NCI-H146 (cell line): ENCODE measurements at regions not wholly inside any gene's neighbourhood (a gene's known extent, or its start where the extent isn't known, plus 50 kb on each side); places are given as distances from the start of the nearest gene placed in this dataset.

Source experiments
- DNase-seq: peaks from one replicate; lab custom pipeline; 2025; lab: John Stamatoyannopoulos, UW

GRCh38 chr12:30151831-30152230, 368.1 kb upstream of the TMTC1 start:
- no peak for DNase-seq

- DNase-seq, result no peak
Observed at GRCh38 chr12:30146561-30146960, 362.8 kb upstream of the TMTC1 start.

DNA sequence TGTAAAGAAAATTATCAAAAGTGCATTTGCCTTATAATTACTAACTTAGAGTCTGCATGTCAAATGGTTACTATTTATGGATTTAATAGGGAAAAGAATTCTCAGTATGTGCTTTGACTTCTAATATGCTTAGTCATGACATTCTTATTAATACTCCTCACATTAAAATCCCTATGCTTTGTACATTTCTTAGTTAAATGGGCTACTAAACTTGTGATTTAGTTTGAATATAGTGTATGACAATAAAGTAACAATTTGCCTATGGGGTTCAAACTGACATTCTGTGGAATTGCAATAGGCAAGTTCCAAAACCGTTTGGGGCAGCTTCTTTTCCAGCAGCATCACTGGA, 361.9 kb upstream of the TMTC1 start:
- DNase-seq, result no peak

GRCh38 chr12:30144777-30145683, 361.3 kb upstream of the TMTC1 start:
- DNase-seq, result peak; percentile 6

GRCh38 chr12:30142301-30142700, 358.6 kb upstream of the TMTC1 start:
- DNase-seq, result no peak

DNA sequence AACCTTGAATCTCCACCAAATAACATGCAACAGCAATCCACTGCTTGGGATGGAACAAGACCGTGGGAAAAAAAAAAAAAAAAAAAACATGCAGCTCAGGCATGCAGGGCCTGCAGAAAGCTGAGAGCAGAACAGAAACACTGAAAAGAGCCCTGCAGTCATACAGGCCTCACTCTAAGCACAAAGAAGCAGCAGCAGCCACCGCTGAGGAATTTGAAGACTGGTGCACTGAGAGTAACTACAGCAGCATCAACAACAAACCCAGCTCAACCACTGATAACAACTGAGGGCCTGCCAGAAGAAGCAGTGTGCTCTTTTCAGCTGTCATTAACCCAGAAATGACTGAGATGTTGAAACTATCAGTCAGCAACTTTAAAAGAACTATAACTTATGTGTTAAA, 354.7 kb upstream of the TMTC1 start:
- no peak for DNase-seq

DNA sequence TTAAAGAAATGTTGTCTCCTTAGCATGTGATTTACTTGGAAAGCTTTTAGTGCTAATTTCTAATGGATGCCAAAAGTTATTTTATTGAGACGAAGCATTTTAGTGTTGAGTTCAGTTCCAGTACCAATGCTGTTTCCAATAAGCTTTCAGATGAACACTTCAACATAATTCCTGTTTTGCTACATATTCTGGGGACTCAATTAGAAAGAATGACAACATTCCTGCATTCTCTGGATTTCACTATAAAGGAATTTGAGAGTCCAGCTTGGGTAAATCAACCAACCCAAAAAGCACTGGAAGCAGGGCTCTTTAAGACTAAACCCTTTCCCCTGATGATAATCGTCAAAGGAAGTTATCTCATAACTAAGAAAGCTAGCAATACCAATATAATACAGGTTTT, 353.0 kb upstream of the TMTC1 start:
- no peak for DNase-seq

DNA sequence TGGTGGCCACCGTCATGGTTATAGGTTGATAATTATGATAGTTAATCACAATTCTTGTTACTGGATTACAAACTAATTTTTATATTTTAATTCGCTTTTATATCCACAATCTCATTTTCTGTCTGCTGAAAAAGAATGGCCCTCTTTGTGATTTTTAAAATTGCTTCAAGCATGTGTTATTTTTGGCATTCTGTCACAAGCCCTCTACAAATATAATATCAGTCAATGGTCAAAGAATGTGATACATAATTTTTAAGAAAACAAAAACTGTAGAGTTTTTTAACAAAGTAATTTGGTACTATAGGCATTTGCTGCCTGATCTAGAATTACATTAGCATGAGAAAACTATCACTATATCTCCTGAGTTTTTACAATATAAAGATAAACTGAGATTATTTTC, 352.0 kb upstream of the TMTC1 start:
- no peak for DNase-seq

GRCh38 chr12:30134229-30134628, 350.5 kb upstream of the TMTC1 start:
- no peak for DNase-seq

- no peak for DNase-seq
Observed at GRCh38 chr12:30126944-30127343, 343.2 kb upstream of the TMTC1 start.

- DNase-seq, result no peak
Observed at GRCh38 chr12:30120522-30120921, 336.8 kb upstream of the TMTC1 start.

DNA sequence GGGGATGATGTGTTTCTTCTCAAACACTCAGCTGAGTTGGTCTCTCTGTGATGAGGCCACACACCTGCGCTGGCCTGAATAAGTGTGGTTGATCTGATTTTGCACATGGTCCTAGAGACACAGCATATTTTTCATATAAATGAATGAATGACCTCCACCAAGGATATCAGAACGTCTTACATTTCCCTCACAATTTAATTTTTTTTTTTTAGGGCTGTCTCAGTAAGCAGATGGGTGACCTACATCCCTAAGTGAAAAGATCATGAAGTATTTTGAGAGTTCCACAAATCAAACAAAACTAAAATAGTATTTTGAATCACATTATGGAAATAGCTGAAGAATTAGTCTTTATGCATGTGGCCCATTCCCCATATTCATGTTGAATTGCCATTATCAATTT, 333.7 kb upstream of the TMTC1 start:
- DNase-seq, result no peak

DNA sequence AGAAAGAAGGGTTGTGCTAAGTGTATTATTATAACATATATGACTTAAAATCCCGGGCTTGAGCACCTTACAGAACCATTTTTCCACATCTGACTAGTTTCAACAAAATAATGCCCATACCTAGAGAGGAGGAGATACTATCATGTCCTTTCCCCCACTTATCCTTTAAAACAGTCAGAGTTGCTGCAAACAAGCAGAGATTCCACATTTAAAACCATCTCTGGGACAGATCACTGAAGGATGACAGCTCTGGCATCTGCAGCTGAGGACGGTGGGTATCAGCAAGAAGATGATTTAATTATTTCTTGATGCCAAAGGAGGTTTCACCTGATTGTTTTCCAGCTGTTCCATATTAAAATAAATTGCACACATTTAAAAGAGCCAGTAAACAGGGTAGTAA, 328.0 kb upstream of the TMTC1 start:
- DNase-seq, result no peak

DNA sequence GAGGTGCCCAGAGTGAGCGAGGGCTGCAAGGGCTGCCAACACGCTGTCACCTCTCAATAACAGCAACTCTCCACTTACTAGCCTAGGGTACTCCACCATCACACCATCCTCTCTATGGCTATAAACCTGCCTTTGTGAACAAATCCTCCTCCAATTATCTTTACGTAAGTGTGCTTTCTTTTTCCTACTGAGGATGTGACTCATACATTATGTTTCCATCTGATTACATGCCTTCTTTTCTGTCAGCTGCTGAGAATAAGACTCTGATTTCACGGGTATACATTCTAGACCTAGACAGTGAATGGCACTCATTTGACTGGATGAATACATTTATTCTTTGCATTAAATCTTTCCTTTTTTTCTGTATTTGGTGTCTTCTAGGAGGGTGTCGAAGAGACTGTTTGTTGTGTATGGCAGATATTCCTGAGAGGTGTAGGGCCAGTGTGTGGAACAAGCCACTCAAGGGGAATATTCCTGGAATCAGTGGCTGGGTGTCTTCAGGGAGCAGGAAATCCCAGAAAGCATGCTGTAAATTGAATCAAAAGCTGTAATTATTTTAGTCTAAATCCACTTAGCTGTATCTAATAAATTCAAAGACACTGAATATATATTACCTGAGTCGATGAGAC, 327.3 kb upstream of the TMTC1 start:
- DNase-seq, result no peak

DNA sequence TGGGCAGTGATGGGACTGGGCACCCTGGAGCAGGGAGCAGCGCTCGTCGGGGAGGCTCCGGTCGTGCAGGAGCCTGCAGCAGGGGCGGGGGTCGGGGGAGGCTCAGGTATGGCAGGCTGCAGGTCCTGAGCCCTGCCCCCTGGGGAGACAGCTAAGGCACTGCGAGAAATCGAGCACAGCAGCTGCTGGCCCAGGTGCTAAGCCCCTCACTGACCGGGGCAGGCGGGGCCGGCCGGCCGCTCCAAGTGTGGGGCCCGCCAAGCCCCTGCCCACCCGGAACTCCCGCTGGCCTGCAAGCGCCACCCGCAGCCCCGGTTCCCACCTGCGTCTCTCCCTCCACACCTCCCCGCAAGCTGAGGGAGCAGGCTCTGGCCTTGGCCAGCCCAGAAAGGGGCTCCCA, 326.8 kb upstream of the TMTC1 start:
- no peak for DNase-seq

DNA sequence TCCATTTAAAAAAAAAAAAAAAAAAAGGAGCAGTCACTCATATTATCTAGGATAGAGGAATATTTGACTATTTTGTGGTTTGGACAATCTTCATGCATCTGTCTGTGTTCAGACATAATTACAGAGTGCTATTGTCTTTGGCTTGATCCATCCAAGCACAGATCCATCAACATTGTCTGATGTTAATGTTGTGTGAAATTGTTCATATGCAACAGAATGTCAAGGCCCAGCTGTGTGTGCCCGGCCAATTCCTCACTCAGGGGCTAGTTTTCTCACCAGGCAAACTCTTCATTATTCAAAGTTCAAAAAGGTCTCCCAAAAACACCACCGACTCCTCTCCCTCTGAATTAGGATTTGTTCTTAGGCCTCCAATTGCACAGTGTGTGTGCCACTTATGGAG, 324.9 kb upstream of the TMTC1 start:
- DNase-seq, result no peak

GRCh38 chr12:30106204-30106965, 322.6 kb upstream of the TMTC1 start:
- DNase-seq, result no peak

GRCh38 chr12:30105505-30105904, 321.8 kb upstream of the TMTC1 start:
- DNase-seq, result no peak

- DNase-seq, result no peak
Observed at GRCh38 chr12:30104971-30105370, 321.2 kb upstream of the TMTC1 start.

- no peak for DNase-seq
Observed at GRCh38 chr12:30100741-30101140, 317.0 kb upstream of the TMTC1 start.

GRCh38 chr12:30098677-30099076, 314.9 kb upstream of the TMTC1 start:
- no peak for DNase-seq

- DNase-seq, result no peak
Observed at GRCh38 chr12:30095511-30095910, 311.8 kb upstream of the TMTC1 start.
